ENCODE measurements at regions not wholly inside any gene's neighbourhood (a gene's known extent, or its start where the extent isn't known, plus 50 kb on each side); places are given as distances from the start of the nearest gene placed in this dataset.

DNA sequence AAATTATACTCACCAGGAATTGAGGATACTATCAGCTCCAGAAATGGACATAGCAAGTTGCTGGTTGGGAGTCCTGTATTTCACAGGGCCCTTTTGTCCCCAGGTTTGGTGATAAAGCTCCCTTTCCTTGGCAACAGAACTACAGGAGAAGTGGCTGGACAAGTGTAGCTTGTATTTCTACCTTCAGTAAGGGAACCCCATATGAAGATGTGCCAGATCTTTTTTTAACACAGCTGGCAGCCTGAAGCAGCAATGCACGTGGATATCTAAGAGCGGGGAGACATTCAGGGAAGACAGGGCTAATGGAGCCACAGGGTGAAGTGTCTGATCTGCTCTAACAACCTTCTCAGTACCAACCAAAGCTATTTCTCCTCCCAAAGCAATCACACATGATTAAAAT is 373.9 kb upstream of the ID4 start:
- TF ChIP-seq, protein P1, sequence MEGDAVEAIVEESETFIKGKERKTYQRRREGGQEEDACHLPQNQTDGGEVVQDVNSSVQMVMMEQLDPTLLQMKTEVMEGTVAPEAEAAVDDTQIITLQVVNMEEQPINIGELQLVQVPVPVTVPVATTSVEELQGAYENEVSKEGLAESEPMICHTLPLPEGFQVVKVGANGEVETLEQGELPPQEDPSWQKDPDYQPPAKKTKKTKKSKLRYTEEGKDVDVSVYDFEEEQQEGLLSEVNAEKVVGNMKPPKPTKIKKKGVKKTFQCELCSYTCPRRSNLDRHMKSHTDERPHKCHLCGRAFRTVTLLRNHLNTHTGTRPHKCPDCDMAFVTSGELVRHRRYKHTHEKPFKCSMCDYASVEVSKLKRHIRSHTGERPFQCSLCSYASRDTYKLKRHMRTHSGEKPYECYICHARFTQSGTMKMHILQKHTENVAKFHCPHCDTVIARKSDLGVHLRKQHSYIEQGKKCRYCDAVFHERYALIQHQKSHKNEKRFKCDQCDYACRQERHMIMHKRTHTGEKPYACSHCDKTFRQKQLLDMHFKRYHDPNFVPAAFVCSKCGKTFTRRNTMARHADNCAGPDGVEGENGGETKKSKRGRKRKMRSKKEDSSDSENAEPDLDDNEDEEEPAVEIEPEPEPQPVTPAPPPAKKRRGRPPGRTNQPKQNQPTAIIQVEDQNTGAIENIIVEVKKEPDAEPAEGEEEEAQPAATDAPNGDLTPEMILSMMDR (IDR thresholded peaks at IDR 0.05) = no peak
- TF ChIP-seq POLR2A (IDR thresholded peaks at IDR 0.05) (no peak), POLR2AphosphoS5 (IDR thresholded peaks at IDR 0.05) (no peak)

All from upper lobe of left lung (tissue), 4 donors.